ENCODE measurements at regions not wholly inside any gene's neighbourhood (a gene's known extent, or its start where the extent isn't known, plus 50 kb on each side); places are given as distances from the start of the nearest gene placed in this dataset.

DNA sequence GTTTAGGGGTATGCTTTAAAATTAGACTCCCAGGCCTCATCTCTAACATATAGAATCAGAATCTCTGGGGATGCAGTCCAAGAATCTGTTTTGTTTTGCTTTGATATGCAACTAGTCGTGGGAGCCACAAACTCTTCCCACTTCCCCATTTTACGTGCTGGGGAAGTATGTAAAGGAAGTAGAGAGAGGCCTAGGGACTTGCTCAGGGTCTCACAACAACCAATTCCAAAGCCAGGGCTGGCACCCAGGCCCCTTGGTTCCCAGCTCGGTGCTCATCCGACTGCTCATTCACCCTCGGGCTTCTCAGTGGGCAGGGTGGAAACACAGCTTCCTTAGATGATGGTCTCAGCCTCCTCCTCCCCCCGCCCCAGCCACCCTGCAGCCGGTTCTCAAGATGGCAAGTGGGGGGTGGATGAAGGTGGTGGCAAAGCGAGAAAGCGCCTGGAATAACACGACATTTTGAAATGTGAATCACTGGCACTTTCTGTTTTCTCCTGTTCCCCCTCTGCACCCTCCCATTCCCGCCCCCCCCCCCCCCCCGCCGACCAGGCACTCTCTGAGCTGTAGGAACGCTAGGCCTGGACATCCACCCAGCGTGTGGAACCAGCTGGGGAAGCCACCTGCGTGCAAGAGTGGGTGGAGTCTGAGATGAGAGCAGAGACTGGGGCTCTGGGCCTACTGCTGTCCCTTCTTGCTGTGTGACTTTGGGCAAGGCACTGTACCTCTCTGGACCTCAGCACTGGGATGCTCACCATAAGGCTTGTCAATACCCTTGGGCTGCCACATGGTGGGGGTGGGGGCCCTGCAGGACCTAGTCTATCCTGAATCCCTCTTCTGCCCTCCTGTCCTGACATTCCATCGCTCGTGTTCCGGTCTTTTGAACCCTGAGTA, 214.5 kb downstream of the RPLP1 start:
- WGBS = 73% methylated on average over 19 of the region's 19 CpGs
- no peaks in the 10 kb centered on the region for H3K27me3 ChIP-seq (replicated peaks; ENCODE audit: insufficient read depth)
- H3K4me3 ChIP-seq = no peak overlapping the region
- TF ChIP-seq POLR2AphosphoS5 (IDR thresholded peaks at IDR 0.05) (no peak), POLR2A (IDR thresholded peaks at IDR 0.05) (no peak)
- TF ChIP-seq, protein P1, sequence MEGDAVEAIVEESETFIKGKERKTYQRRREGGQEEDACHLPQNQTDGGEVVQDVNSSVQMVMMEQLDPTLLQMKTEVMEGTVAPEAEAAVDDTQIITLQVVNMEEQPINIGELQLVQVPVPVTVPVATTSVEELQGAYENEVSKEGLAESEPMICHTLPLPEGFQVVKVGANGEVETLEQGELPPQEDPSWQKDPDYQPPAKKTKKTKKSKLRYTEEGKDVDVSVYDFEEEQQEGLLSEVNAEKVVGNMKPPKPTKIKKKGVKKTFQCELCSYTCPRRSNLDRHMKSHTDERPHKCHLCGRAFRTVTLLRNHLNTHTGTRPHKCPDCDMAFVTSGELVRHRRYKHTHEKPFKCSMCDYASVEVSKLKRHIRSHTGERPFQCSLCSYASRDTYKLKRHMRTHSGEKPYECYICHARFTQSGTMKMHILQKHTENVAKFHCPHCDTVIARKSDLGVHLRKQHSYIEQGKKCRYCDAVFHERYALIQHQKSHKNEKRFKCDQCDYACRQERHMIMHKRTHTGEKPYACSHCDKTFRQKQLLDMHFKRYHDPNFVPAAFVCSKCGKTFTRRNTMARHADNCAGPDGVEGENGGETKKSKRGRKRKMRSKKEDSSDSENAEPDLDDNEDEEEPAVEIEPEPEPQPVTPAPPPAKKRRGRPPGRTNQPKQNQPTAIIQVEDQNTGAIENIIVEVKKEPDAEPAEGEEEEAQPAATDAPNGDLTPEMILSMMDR (IDR thresholded peaks at IDR 0.05) = no peak
- intact Hi-C loops (cut with DNase I) = no loop called here
- no peaks in the 10 kb centered on the region for H3K36me3 ChIP-seq
- H3K4me1 ChIP-seq (replicated peaks) = no peaks in the 10 kb centered on the region
- H3K27ac ChIP-seq = no peak overlapping the region
- no peaks in the 10 kb centered on the region for H3K9me3 ChIP-seq
- no peak for DNase-seq (ENCODE audit: low spot score)

DNA sequence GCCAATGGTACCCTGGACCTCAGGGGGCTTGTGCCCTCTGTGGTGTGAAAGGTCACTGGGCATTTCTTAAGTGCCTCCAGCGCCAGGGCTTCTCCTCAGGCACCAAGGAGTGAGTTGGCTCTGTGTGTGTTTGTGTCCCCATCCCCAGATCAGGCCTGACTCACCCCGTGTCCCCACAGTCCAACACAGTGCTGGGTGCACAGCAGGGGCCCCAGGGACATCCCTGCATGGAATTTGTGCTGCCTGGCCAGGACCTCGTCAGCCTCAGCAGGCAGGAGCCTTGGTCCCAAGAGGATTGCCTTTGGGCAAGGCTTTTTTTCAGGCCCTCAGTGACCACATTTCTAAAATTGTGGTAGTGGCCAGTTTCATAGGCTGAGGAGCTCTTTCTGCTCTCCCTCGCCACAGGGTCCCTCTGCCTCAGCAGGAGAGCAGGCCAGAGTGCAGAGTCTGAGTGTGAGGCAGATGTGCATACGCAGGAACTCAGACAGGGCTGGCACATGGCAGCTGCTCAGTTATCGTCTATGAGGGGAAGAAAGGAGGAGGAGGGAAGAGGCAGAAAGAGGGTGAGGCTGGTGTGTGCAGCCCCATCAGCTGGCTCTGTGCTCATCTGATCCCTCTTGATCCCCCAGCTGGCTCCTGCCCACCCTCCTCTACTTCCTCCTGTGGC, 215.6 kb downstream of the RPLP1 start:
- Histone ChIP-seq H3K27me3 (replicated peaks; ENCODE audit: insufficient read depth) (no peaks in the 10 kb centered on the region), H3K27ac (no peak overlapping the region), H3K36me3 (no peaks in the 10 kb centered on the region), H3K4me3 (no peak overlapping the region), H3K9me3 (no peaks in the 10 kb centered on the region), H3K4me1 (replicated peaks) (no peaks in the 10 kb centered on the region)
- intact Hi-C loops (cut with DNase I) = no loop called here
- WGBS = 93% methylated on average over 5 of the region's 6 CpGs
- TF ChIP-seq POLR2A (IDR thresholded peaks at IDR 0.05) = no peak
- TF ChIP-seq, protein P1 (IDR thresholded peaks at IDR 0.05) = no peak
- TF ChIP-seq POLR2AphosphoS5 (IDR thresholded peaks at IDR 0.05) = no peak
- DNase-seq (ENCODE audit: low spot score) = no peak

DNA sequence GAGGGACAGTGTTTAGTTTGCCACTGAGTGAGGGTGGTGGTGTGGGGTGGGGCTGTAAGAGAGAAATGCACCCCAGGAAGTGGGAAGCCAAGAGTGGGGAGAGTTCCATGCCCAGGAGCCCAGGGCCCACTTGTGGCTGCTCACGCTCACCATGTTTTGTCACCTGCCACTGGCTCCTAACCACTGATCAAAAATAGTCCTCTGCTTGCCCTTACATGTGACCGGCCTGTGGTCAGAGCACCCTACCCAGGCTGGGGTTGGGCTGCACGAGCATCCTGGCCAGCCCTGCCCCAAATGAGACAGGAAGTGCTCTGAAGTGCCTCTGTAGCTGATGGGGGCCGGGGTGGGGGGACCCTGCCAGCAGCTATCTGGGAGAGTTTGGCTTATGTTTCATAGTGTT, 216.3 kb downstream of the RPLP1 start:
- Histone ChIP-seq H3K9me3 (no peaks in the 10 kb centered on the region), H3K36me3 (no peaks in the 10 kb centered on the region), H3K27ac (no peak overlapping the region), H3K4me1 (replicated peaks) (no peaks in the 10 kb centered on the region), H3K4me3 (no peak overlapping the region), H3K27me3 (replicated peaks; ENCODE audit: insufficient read depth) (no peaks in the 10 kb centered on the region)
- WGBS = 69% methylated on average over 4 of the region's 4 CpGs
- no peak for DNase-seq (ENCODE audit: low spot score)
- no peak for TF ChIP-seq POLR2A (IDR thresholded peaks at IDR 0.05)
- no peak for TF ChIP-seq POLR2AphosphoS5 (IDR thresholded peaks at IDR 0.05)
- TF ChIP-seq, protein P1 (IDR thresholded peaks at IDR 0.05) = no peak
- intact Hi-C loops (cut with DNase I) = no loop called here

DNA sequence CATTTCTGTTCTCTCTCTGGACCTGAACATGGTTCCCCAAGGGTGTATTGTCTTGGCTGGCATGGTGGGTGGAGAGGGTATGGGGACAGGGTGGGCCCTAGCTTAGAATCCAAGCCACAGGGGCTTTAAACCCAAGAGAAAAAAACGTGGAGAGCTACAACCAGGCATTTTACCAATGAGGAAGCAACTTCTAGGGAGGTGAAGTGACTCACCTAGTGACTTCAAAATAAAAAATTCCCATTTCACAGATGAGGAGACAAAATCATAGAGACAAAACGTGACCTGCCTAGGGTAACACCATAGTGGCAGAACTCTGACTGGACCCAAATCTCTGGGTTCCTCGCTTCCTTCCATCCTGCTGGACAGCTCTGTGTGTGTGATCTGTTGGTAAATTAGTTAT, 216.8 kb downstream of the RPLP1 start:
- Histone ChIP-seq H3K4me1 (replicated peaks) (no peaks in the 10 kb centered on the region), H3K27me3 (replicated peaks; ENCODE audit: insufficient read depth) (no peaks in the 10 kb centered on the region), H3K36me3 (no peaks in the 10 kb centered on the region), H3K27ac (no peak overlapping the region), H3K4me3 (no peak overlapping the region), H3K9me3 (no peaks in the 10 kb centered on the region)
- 84% methylated on average over 3 of the region's 3 CpGs for WGBS
- TF ChIP-seq, protein P1 (IDR thresholded peaks at IDR 0.05) = no peak
- no peak for TF ChIP-seq POLR2AphosphoS5 (IDR thresholded peaks at IDR 0.05)
- no peak for TF ChIP-seq POLR2A (IDR thresholded peaks at IDR 0.05)
- no peak for DNase-seq (ENCODE audit: low spot score)
- intact Hi-C loops (cut with DNase I) = no loop called here

Data from prostate gland (tissue), 2 donors.